ENCODE measurements at regions not wholly inside any gene's neighbourhood (a gene's known extent, or its start where the extent isn't known, plus 50 kb on each side); places are given as distances from the start of the nearest gene placed in this dataset.

DNA sequence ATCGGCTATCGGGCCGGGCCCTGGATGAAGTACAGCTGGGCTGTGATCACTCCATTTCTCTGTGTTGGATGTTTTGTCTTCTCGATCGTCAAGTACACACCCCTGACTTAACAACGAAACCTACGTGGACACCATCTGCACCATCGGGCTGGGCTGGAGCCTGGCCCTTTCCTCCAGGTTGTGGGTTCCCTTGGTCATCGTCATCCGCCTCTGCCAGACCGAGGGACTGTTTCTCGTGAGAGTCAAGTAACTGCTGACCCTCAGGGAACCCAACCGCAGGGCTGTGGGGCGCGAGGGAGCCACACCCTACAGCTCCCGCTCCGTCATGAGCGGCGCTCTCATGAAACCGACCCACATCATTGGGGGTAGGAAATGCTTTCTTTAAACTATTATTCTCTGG lies 842.4 kb upstream of the TMPRSS15 start:
- peaks cover 21 to 35% of the 10 kb centered on the region in 2 experiments; a peak in 2 of 4 replicates for H3K9me3 ChIP-seq (ENCODE audit: control insufficient read depth in 1 of 2, insufficient read depth in 1 of 2, low read depth in 1 of 2, low read length in 2 of 2)
- ChIA-PET CTCF (no interaction called here), RAD21 (ENCODE audit: low non-redundant PET in 1 of 2, low total read pairs in 2 of 2, uncharacterized antibody in 2 of 2, unreplicated experiment in 2 of 2) (no interaction called here), POLR2A (no interaction called here)
- no peak overlapping the region for H3K4me3 ChIP-seq (replicated peaks in 1 of 2; ENCODE audit: low read depth in 1 of 2, low read length in 2 of 2)
- no peaks in the 10 kb centered on the region for H4K20me1 ChIP-seq (ENCODE audit: insufficient read depth)
- TF ChIP-seq YY1 (IDR thresholded peaks at IDR 0.05; ENCODE audit: extremely low read depth, insufficient replicate concordance, low read depth, low read length) (no peak), SIN3A (IDR thresholded peaks at IDR 0.05; ENCODE audit: low read depth) (no peak)
- no peak overlapping the region for H3K27ac ChIP-seq (ENCODE audit: low read depth, low read length)
- H3K79me2 ChIP-seq (ENCODE audit: insufficient read depth, low read length) = no peaks in the 10 kb centered on the region
- ATAC-seq (no peak), DNase-seq (ENCODE audit: low read depth, low spot score) (no peak)
- intact Hi-C loops (cut with micrococcal nuclease) = no loop called here
- H3K9ac ChIP-seq (ENCODE audit: low read length) = no peak overlapping the region
- H3K9me2 ChIP-seq (ENCODE audit: insufficient read depth) = no peaks in the 10 kb centered on the region
- no peak overlapping the region for H2AFZ ChIP-seq (ENCODE audit: low read depth, low read length, poor library complexity, severe bottlenecking)
- H3K4me1 ChIP-seq (ENCODE audit: control insufficient read depth in 1 of 2, insufficient read depth in 2 of 2, low read length in 2 of 2) = no peaks in the 10 kb centered on the region
- no peaks in the 10 kb centered on the region for H3K36me3 ChIP-seq (ENCODE audit: control insufficient read depth in 1 of 2, insufficient read depth in 2 of 2, low read length in 2 of 2)
- H3K4me2 ChIP-seq (ENCODE audit: low read length) = no peak overlapping the region
- no TSS peak for BruUV-seq (replicated peaks)
- no peaks in the 10 kb centered on the region for H3K27me3 ChIP-seq (ENCODE audit: insufficient read depth, low read length)

DNA sequence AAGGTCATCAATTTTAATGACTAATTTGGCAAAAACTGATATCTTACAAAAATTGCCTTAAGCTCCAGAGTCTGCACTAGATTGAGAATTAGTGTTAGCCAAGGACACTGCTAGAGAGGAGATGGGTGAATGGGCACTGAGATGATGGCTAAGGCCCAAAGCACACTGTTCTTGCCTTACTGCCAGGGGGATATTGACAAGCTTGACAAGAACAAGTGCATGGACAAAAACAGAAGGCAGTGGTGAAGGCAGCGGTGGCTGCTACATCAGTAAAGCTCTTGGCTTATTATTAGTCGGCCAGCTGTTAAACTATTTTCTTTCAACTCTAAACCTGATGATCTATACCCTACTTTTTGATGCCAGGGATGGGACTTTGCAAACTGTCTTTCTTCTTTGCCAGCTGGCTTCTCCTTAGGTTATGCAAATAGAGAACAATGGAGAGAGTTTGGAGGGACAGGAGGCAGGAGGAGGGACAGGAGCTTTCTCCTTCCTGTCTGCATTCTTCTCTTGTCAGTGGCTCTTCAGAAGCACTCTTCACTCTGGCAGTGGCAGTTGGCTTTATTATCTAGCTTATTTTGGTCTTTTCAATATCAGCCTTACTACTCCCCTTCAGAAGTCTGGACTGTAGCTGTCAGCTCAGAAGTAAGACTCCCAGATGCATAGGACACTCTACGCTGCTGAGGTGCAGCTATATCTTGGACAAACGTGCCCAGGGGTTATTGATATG lies 853.5 kb upstream of the TMPRSS15 start:
- no peaks in the 10 kb centered on the region for H4K20me1 ChIP-seq (ENCODE audit: insufficient read depth)
- POLR2A ChIA-PET = no interaction called here
- intact Hi-C loops (cut with micrococcal nuclease) = no loop called here
- TF ChIP-seq EGR1 (IDR thresholded peaks at IDR 0.05; ENCODE audit: low read depth) (no peak), CBX3 (IDR thresholded peaks at IDR 0.05; ENCODE audit: low read depth) (no peak), SRF (IDR thresholded peaks at IDR 0.05; ENCODE audit: low read depth) (no peak), EZH2phosphoT487 (IDR thresholded peaks at IDR 0.05; ENCODE audit: borderline replicate concordance) (no peak)
- TF ChIP-seq, protein P1, sequence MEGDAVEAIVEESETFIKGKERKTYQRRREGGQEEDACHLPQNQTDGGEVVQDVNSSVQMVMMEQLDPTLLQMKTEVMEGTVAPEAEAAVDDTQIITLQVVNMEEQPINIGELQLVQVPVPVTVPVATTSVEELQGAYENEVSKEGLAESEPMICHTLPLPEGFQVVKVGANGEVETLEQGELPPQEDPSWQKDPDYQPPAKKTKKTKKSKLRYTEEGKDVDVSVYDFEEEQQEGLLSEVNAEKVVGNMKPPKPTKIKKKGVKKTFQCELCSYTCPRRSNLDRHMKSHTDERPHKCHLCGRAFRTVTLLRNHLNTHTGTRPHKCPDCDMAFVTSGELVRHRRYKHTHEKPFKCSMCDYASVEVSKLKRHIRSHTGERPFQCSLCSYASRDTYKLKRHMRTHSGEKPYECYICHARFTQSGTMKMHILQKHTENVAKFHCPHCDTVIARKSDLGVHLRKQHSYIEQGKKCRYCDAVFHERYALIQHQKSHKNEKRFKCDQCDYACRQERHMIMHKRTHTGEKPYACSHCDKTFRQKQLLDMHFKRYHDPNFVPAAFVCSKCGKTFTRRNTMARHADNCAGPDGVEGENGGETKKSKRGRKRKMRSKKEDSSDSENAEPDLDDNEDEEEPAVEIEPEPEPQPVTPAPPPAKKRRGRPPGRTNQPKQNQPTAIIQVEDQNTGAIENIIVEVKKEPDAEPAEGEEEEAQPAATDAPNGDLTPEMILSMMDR (IDR thresholded peaks at IDR 0.05 in 2 of 3, conservative IDR thresholded peaks at IDR 0.05 in 1 of 3; ENCODE audit: borderline replicate concordance in 1 of 3, insufficient read depth in 1 of 3, low read depth in 2 of 3, low read length in 2 of 3) = no peak
- TF ChIP-seq, protein P2, sequence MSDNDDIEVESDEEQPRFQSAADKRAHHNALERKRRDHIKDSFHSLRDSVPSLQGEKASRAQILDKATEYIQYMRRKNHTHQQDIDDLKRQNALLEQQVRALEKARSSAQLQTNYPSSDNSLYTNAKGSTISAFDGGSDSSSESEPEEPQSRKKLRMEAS (IDR thresholded peaks at IDR 0.05) = no peak
- DNase-seq (ENCODE audit: low read depth, low spot score) (no peak), ATAC-seq (no peak)
- H3K4me1 ChIP-seq (ENCODE audit: control insufficient read depth in 1 of 2, insufficient read depth in 2 of 2, low read length in 2 of 2) = no peaks in the 10 kb centered on the region
- no peaks in the 10 kb centered on the region for H3K27me3 ChIP-seq (ENCODE audit: insufficient read depth, low read length)
- no peak overlapping the region for H3K9ac ChIP-seq (ENCODE audit: low read length)
- RAD21 ChIA-PET (ENCODE audit: low non-redundant PET in 1 of 2, low total read pairs in 2 of 2, uncharacterized antibody in 2 of 2, unreplicated experiment in 2 of 2) = no interaction called here
- H3K36me3 ChIP-seq (ENCODE audit: control insufficient read depth in 1 of 2, insufficient read depth in 2 of 2, low read length in 2 of 2) = no peaks in the 10 kb centered on the region
- no peaks in the 10 kb centered on the region for H3K9me2 ChIP-seq (ENCODE audit: insufficient read depth)
- H3K27ac ChIP-seq (ENCODE audit: low read depth, low read length) = no peak overlapping the region
- peaks cover 15 to 26% of the 10 kb centered on the region in 2 experiments; a peak in 2 of 4 replicates for H3K9me3 ChIP-seq (ENCODE audit: control insufficient read depth in 1 of 2, insufficient read depth in 1 of 2, low read depth in 1 of 2, low read length in 2 of 2)
- no TSS peak for BruUV-seq (replicated peaks)
- H3K4me3 ChIP-seq (replicated peaks in 1 of 2; ENCODE audit: low read depth in 1 of 2, low read length in 2 of 2) = no peak overlapping the region
- CTCF ChIA-PET = no interaction called here
- no peak overlapping the region for H2AFZ ChIP-seq (ENCODE audit: low read depth, low read length, poor library complexity, severe bottlenecking)
- no peaks in the 10 kb centered on the region for H3K79me2 ChIP-seq (ENCODE audit: insufficient read depth, low read length)
- H3K4me2 ChIP-seq (ENCODE audit: low read length) = no peak overlapping the region

Data from HCT116 (cell line).